HG03342 (cell line): ENCODE measurements at regions not wholly inside any gene's neighbourhood (a gene's known extent, or its start where the extent isn't known, plus 50 kb on each side); places are given as distances from the start of the nearest gene placed in this dataset.
"Not testable (repeated sequence)": the region's sequence is repeated elsewhere in the genome, so short reads cannot be mapped to it uniquely, and the experiment has no call there.

Experiments
- ATAC-seq: cut with Tn5 transposase; IDR thresholded peaks from one replicate; pipeline ENCODE4 v1.9.1; 2021; ENCODE audit warnings: mild to moderate bottlenecking, moderate library complexity; ENCODE audit not compliant: unreplicated experiment

DNA sequence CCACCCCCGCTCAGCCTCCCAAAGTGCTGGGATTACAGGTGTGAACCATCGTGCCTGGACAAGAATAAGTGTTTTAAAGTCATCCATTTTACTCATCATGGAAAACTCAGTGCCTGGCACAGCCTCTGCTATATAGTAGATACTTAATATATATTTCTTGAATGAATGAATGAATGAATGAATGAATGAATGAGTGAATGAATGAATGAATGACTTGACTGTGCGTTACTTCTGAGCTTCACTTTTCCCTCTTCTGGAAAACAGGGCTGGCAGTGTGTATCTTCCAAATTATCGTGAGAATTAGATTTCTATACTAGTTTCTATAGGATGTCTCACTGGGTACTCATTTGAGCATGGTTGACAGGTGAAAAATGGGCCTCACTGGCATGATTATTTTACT lies 307.3 kb upstream of the ERCC4 start:
- ATAC-seq, result no peak

DNA sequence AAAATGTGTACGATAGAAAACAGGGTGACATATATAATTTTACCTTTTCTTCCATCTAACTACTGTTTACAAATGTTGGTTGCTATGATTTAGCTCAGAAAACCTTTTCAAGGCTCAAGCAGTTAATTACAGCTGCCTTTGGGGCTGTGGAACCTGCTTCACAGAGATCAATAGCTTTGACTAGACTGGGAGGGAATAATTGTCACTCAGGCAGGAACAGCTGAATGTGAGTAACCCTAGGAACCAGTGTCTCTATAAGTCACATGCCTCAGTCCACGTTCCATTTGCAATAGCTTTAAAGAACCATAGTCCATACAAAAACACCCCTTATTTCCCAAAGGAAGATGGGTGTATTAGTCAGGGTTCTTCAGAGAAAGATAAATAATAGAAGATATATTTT lies 306.8 kb upstream of the ERCC4 start:
- no peak for ATAC-seq

DNA sequence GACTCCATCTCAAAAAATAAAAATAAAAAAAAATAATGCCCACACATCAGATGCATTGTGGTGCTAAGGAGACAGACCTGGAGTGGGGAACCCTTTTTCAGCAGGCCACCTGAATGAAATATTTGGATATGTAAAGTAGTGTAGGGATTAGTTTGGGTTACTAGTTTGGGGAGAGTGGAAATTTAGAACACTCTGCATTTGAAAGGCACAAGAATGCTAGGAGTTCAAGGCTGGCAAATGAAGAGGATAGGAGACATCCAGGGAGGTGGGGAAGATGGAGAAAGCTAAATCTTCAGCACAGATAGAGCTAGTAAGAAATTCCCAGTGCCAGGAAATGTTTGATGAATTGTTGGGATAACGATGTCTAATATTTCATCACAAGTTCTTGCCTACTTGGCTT lies 298.3 kb upstream of the ERCC4 start:
- ATAC-seq, result no peak

DNA sequence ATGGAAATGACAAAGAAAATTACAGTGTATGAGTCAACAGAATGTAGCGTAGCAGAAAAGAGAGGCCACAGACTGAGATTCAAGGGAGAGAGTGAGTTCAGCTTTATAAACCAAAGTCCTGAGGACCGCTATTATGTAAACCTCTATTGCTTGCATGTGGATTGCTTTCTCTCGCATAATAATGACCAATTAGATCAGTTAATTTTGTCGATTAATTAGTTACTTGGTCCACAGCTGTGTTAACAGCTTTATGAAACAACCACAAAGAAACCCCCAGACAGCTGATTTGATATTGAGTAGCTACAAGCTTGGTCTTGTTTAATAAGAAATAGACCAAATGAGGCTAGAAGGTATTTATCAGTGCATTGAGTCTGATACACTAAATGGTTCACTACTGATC lies 291.8 kb upstream of the ERCC4 start:
- ATAC-seq, result no peak

DNA sequence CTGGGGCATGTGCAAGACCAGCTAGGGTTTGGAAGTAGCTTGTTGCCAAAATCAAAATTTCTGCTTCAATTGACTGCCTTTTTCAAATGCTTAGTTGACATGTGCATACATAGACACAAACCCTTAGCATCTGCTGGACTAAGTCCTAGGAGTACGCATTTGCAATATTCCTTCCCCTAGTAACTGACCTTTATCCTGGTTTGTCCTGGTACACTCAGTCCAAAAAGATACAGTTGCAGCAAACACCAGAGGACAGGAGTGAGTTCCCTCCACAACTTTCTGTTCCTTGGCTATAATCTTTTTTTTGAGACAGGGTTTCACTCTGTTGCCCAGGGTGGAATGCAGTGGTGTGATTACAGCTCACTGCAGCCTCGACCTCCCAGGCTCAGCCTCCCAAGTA lies 290.2 kb upstream of the ERCC4 start:
- ATAC-seq, result no peak

DNA sequence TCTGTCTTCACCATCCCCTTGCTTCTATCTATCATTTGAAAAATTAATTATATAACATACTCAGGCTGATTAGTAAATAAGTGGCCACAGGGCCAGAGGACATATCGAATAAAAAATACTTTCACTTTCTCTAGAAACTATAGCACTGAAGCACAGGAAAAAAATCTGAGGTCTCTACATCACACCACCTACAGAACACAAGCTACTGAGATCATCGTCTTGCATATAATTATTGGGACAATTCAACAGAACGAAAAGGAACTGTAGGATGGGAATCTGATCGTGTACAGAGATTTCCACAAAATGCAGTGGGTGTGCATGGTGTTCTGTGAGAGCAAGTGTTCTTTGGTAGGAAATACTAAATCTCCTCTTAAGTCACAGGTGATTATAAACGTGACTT lies 289.6 kb upstream of the ERCC4 start:
- no peak for ATAC-seq

DNA sequence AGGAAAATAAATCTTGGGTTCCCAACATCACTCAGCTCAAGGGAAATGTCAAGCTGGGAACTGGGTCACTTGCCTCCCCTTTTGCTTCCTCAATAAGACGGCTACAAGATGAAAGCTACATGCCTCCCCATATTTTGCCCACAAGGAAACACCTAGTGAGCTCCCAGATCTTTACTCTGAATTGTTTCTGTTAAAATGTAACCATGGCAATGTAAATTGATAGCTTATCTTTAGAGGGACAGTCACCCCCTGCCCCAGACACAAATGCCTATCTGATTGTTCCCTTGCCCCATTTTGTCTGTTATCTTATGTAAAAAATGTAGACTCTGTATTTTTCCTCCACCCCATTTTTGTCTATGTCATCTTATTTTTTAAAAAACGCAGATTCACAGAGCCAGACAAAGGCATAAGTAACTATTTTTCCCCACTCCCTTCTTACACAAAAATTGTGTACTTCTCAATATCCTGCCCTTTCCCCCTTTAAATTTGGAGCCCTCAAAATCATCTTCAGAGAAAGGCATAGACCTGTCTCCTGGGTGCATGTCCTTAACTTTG lies 288.7 kb upstream of the ERCC4 start:
- no peak for ATAC-seq

DNA sequence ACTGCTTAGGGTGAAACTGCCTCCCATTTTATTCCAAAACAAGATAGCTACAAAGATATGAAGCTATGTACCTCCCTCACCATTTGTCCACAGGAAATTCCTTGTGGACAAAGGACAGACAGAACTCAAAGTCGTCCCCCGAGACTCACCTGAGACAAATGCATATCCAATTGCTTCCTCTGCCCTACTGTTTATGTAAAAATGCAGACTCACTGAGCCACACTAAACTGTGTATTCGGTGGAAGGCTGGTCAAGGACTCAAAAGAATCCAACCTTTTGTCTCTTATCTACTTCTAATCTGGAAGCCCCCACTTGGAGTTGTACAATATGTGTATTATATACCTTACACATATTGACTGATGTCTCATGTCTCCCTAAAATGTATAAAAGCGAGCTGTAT lies 288.0 kb upstream of the ERCC4 start:
- no peak for ATAC-seq

DNA sequence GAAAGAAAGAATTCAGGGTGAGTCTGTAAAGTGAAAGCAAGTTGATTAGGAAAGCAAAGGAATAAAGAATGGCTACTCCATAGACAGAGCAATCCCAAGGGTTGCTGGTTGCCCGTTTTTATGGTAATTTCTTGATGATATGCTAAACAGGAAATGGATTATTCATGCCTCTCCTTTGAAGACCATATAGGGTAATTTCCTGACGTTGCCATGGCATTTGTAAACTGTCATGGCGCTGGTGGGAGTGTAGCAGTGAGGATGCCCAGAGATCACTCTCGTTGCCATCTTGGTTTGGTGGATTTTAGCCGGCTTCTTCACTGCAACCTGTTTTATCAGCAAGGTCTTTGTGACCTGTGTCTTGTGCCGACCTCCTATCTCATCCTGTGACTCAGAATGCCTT lies 287.4 kb upstream of the ERCC4 start:
- not testable (repeated sequence) for ATAC-seq

DNA sequence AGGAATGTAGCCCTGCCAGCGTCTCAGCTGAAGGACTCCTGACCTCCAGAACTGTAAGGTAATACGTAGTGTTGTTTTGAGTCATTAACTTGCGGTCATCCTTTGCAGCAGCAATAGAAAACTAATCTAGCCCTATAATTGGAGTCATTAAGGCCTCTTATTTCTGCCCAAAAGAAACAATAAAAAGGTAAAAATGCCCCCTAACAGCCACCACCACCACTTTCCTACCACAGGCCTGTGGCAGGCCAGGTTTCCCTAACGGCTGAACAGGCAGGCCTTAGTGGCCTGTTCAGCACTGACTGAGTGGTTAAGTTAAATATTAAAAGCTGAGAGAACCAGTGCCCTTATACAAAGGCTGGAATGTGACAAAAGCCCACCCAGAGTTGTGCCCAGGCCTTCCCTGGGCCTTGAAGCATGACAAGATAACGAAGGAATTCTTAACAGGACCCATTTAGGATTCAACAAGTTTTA lies 286.5 kb upstream of the ERCC4 start:
- ATAC-seq, result no peak

DNA sequence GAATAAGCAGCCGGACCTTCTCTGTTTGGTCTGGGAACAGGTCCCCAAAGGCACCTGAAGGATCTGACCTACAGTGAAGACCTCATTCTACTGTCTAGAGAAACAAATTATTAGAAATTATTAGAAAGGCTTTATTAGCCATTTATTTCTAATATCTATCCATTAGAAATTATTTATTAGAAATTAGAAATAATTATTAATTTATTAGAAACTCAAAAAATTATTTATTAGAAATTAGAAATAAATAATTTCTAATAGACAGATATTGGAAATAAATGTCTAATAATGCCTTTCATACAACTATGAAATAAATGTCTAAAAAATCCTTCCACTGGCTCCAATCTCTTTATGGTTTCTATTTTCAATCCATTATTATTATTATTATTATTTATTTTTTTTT lies 285.7 kb upstream of the ERCC4 start:
- no peak for ATAC-seq

DNA sequence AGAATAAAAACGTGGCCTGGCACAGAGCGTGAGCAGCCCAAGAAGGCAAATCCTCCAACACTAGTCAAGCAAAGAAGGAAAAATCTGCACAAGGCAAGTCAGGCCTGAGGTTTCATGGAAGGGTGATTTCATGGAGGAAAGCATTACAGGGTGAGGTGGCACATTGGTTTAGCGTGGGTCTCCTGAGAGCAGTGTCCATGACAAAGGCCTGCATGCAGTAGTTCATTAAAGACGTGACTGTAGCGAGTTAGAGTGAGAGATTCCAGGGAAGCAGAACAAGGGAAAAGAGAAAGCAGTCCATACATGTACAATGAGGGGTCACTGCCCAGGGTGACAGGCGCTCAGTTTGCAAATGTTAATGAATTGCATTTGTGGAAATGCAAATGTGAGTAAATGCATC lies 285.0 kb upstream of the ERCC4 start:
- ATAC-seq, result no peak

DNA sequence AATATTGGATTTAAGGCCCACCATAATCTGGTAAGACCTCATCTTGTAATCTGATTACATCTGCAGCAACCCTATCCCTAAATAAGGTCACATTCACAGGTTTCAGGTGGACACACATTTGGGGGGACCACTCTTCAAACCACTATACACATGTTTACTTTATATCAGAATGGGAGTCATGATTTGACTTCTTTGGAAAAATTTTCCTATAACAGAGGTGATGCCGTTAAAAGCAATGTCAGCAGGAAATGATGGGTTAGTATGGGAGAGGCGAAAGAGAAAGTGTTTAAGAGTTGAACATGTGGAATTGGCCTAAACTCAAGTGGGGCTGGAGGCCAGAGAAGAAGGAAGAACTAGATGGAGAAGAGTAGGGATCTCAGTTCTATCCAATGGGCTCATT lies 281.7 kb upstream of the ERCC4 start:
- no peak for ATAC-seq

DNA sequence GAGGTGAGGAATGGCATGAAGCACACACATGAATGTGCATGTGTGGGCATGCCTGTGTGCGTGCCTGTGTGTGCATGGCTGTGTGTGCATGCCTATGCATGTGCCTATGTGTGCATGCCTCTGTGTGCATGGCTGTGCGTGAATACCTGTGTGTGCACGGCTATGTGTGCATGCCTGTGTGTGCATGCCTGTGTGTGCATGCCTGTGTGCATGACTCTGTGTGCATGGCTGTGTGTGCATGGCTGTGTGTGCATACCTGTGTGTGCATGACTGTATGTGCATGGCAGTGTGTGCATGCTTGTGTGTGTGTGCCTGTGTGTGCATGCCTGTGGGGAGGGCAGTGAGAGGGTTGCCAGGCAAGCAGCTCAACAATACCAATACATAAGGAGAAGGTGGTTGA lies 276.5 kb upstream of the ERCC4 start:
- no peak for ATAC-seq

DNA sequence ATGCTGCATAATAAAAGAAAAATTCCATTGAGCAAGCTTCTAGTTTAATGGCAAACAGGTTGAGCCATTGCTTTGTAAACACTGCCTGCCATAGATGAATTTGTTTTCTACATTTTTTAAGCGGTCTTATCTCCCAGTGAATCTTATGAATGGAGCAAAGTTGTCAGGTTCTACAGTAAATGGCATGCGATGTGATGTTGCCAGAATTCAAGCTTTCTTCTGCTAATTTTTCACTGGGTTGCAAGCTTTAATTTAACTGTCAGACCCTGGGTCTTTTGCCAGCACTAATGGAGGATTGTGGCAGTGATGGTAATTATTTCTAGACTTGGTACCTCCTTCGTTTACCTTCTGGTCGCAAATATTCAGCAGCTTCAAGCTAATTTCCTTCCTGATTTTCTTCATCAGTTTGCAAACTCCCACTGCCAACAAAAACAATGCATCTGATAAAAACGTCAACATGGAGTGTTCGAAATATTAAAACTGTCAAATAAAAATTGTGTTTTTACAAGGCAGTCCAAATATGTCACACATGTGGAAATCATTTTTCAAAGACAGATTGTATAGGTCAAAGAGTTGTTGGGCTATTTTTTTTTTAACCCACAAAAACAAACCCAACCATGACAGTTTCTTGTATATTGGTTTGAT lies 274.2 kb upstream of the ERCC4 start:
- no peak for ATAC-seq

DNA sequence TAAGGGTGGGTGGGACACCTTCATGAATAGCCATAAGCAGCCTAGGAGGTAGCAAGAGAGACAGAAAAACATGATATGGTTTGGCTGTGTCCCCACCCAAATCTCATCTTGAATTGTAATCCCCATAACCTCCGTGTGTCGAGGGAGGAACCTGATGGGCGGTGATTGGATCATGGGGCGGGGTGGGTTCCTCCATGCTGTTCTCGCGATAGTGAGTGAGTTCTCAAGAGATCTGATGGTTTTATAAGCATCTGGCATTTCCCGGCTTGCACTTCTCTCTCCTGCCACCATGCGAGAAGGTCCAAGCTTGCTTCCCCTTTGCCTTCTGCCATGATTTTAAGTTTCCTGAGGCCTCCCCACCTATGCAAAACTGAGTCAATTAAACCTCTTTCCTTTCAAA lies 259.1 kb upstream of the ERCC4 start:
- no peak for ATAC-seq

DNA sequence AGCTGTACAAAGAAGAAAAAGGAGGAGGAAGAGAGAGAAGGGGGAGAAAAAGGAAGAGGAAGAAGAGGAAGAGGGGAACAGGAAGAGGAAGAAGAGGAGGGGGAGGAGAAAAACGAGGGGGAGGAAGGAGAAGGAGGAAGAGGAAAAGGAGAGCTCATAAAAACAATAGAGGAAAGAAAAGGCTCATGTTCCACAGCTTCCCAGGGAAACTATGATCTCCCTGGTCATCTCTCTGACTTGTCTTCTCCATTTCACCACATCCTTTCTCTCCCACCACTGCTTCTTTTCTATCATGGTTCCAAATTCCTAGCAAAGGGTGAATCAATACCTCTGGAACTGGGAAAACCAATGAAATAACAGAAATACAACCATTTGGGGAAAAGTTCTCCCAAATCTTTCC lies 254.1 kb upstream of the ERCC4 start:
- ATAC-seq, result no peak

DNA sequence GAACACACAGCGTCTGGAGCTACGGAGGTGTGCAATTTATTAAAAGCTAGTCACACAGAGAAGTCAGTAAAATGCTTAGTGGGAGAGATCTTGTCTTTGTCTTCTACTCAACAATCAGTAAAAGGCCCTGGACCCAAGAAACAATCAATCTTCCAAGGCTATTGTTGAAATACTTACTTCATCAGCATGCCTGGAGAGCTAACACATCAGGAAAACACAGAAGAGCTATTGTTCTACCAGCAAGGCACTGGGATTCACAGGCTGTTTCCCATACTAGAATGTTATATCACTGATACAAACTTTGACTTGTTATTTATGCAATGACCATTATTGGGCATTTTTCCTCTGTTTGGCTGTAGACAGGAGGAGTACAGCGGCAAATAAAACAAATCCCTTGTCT lies 247.8 kb upstream of the ERCC4 start:
- no peak for ATAC-seq

DNA sequence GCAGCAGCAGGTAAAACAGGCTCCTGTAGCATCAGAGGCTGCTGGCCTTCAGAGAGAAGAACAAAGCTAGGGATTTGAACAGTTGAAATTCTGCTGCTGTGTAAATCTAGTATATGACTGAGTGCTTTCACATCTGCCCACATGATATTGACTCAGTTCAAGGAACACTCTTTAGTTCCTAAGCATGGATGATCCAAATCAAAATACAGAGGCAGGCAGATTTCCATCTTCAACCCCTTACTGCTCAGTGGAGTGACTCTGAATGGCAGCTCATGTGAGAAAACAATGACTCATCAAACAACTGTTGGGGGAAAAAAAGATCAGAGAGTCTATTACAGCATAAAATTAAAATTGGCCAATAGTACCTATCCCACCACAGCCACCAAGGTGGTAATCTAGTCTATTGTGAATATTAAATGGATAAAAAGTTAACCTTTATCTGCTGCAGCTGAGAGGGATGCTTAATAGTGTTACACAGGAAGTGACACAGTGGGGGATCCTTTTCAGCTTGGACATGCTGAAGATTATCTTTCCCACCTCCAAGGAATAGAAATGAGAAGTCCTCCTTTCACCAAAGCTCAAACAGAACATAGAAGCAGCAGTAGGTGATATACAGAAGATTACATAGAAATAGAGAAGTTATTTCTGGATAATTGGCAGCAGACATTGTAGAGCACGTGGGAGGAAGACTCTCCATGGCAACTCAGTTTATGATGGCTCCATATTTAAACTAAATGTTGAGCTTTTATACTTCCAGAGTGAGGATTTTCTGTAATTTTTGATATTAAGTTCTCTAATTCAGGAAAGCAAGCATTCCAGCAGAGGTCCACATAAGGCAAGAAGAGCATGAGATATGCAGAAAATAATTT lies 239.7 kb upstream of the ERCC4 start:
- ATAC-seq, result no peak

DNA sequence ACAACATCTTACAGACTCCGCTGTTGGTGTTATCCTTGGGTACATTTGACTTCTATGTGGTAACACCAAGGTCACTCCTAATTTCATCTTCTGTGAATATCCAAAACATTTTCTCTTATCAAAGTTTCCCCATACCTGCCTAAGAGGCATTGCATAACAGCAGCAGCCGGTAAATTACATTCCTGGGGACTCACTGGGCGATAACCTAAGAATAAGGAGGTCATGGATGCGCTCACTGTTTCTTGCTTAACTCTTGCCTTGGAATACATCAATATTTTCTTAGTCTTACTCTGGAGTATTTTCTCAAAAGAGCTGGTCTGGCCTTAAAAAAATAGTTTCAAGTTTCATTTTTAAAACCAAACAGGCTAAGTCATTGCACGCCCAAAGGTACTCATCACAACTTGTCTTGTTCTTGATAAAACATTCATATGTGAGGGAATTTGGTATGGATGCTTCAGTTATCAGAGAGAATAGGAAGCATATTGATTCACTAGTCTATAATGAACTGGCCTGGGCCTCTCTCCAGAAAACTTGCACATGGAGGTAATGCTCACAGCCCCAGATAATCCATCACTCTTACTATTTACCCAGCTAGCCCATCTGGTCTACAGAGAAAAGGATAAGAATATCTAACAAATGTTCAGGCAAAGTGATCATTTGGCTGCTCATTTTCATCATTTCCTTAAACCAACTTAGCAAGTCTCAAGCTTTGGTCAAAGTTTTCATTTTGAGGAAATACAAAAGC lies 235.0 kb upstream of the ERCC4 start:
- ATAC-seq, result no peak

DNA sequence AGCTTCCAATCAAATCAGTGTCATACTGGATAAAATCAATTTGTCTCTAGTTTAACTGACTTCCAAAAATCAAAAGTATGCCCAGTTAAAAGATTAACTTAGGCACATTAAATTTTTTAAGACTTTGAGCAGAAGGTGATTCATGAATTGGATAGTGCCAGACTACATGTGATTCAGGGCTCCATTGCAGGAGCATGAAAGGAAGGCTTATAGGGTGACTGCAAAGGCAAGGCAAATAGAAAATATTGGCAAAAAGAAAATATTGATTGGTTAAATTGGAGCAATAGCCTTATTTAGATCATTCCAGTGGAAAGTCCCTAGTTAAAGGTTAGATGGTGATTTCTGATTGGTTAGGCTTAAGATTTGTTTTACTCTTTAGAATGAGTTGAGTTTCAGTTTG lies 223.9 kb upstream of the ERCC4 start:
- no peak for ATAC-seq

DNA sequence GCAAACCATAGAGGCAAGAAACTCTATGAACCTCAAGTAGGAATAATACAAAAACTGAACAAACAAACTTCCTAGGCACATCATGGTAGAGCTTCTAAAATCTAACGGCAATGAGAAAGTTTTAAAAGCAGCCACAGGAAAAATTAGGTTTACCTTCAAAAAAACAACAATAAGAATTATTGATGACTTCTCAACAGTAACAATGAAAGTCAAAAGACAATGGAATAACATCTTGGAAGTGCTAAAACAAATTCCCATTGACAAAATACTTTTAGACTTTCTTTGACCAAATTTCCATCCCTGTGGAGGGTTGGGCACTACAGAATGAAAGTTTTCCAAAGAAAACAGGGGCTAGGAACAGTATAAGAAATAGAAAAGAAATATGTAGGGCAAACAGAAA lies 222.9 kb upstream of the ERCC4 start:
- no peak for ATAC-seq
